HG03520 (cell line): ENCODE measurements at regions not wholly inside any gene's neighbourhood (a gene's known extent, or its start where the extent isn't known, plus 50 kb on each side); places are given as distances from the start of the nearest gene placed in this dataset.
A peak's percentile ranks its signal among the peaks of the same experiment; 100 is the strongest.

Source experiments
- ATAC-seq: cut with Tn5 transposase; IDR thresholded peaks from one replicate; pipeline ENCODE4 v1.9.1; 2021; ENCODE audit warnings: mild to moderate bottlenecking, moderate library complexity; ENCODE audit not compliant: unreplicated experiment

GRCh38 chr9:107881626-107882300, 392.2 kb upstream of the KLF4 start:
- no peak for ATAC-seq

- ATAC-seq: no peak
These were observed 388.9 kb upstream of the KLF4 start for GRCh38 chr9:107878462-107878861.

- ATAC-seq: peak; percentile 46
These were observed 386.0 kb upstream of the KLF4 start for GRCh38 chr9:107875571-107875980.

DNA sequence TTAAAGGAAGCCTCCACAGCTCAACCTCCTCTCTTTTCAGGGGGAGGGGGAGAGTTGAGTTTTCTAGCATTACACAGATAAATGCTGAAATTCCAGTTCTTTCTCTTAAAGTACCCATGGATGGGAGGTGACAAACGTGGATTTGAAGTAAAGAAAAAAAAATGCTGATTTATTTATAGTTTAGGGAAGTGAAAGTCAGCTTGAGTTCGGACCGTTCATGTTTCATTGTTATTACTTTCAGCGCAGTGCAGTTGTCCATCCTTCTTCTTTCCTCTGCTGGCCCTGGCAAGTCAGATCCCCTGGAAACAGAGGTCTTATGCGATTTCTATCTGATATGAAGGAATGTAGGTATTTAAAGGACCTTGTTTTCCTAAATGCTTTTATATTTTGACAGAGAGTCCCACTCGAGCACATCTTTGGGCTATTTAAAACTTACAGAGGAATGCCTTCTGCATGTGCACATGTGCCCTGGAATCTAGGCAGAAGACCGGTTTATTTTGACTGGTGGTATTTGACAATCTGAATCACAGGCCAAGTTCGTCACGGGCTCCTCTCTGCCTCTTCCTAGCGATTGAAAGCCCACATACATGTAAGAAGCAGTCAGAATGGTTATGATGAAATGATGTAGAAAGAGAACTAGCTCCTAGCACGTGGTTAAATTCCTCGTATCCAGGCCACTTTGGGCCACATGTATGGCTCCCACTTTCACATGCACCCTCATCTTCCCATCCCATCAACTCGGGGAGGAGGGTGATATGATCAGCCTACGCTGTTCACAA, 385.2 kb upstream of the KLF4 start:
- peak; percentile 66 for ATAC-seq

DNA sequence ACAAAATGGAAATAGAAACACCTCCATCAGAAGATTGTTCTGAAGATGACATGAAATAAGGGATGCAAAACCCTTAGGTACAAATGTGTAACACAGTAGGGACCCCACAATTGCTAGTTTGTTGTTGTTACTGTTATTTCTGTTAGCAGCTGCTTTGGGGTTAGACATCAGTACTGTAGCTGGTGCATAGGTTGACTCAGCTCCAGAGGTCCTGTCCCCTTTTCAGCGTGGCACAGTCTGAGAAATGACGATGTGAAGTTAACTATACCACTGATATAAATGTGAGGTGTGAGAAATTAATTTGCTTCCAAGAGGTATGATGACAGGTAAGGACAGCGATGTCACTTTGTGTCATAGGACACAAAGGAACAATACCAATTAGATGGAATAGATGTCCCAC, 384.6 kb upstream of the KLF4 start:
- peak; percentile 52 for ATAC-seq

GRCh38 chr9:107872457-107873192, 383.1 kb upstream of the KLF4 start:
- ATAC-seq: no peak

- ATAC-seq: no peak
These were observed 381.5 kb upstream of the KLF4 start for GRCh38 chr9:107870927-107871680.

- no peak for ATAC-seq
These were observed 380.7 kb upstream of the KLF4 start for GRCh38 chr9:107870221-107870620.

DNA sequence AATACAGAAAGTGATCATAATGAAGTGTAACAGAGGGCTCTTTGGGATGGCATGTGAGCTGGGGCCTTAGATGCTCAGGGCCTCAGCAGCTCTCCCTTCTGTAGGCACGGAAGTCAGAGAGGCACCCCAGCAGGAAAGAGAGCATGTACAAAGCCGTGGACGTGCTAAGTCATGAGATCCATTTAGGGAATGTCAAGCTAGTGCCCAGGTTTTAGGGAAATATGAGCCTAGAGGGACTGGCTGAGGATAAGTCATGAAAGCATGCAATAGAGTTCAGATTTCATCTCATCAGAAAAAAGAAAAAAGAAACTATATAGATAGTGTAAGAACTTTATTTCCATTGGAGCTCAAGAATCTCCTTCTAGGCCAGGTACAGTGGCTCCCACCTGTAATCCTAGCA, 379.5 kb upstream of the KLF4 start:
- no peak for ATAC-seq

DNA sequence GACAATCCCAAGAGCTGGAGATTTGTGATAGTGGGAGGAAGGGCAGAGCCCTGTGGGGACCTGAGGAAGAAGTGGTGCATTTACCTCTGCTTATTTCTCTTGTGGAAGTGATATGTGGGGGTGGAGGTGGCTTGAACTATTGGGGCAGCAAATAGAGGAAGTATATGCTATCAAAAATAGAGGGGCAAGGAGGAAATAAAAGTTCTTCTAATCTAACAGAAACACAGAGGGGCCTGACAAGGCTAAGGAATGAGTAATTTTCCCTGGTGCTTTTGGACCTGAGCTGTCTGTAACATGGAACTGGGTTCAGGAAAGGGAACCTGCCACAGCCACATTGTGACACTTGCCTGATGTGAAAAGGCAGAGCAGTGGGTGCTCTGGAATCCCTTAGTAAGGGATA, 378.6 kb upstream of the KLF4 start:
- no peak for ATAC-seq

GRCh38 chr9:107867738-107868137, 378.2 kb upstream of the KLF4 start:
- ATAC-seq: no peak

- ATAC-seq: no peak
These were observed 377.2 kb upstream of the KLF4 start for GRCh38 chr9:107866711-107867311.

- no peak for ATAC-seq
These were observed 373.8 kb upstream of the KLF4 start for GRCh38 chr9:107863396-107863795.

GRCh38 chr9:107862881-107863280, 373.3 kb upstream of the KLF4 start:
- no peak for ATAC-seq

DNA sequence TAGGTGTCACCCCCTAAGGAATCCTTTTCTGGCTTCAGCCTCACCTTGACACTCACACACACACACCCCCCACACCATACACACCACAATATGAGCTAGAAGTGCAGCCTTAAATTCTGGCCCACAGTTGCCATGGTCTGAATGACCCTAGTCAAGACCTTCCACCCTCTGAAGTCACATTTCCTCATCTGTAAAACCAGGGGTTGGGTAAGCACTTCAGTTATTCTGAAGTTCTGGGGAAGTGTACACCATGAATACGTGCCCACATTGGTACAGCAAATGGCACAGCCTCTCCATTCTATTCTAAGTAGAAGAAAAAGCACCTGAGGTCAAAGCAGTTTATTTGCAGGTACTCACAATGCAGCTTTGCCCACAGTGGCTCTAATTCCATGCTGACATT, 372.8 kb upstream of the KLF4 start:
- ATAC-seq: no peak

- ATAC-seq: no peak
These were observed 371.5 kb upstream of the KLF4 start for GRCh38 chr9:107861075-107861474.

DNA sequence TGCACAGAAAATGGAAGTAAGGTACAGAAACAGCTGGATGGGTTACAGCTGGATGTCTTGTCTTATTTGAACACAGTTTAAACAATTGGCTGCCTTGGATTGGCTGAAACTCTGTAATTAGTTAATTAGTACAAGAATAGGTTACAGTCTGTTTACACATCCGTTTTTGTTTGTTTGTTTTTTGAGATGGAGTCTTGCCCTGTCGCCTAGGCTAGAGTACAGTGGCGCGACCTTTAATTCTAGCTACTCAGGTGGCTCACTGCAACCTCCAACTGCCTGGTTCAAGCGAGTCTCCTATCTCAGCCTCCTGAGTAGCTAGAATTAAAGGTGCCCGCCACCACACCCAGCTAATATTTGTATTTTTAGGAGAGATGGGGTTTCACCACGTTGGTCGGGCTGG, 368.7 kb upstream of the KLF4 start:
- ATAC-seq: no peak

- ATAC-seq: no peak
These were observed 367.1 kb upstream of the KLF4 start for GRCh38 chr9:107856633-107857032.

DNA sequence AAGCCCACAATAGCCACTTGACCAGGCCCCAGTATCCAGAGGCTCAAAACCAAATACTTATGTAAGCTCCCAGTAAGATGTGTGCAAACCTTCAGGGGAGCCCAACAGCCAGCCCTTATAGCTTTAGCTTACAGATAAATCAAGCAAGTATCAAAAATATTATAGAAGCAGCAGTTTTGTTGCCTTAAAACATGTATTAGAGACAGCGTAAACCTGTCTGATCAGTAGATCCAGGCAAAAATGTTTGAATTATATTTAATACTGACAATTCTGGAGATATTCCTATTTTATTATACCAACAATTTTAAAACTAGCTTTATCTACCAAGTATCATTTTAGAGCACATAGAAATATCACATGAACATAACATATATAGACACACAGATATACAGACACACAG, 365.6 kb upstream of the KLF4 start:
- ATAC-seq: no peak

- ATAC-seq: no peak
These were observed 363.9 kb upstream of the KLF4 start for GRCh38 chr9:107853461-107853860.

- no peak for ATAC-seq
These were observed 363.3 kb upstream of the KLF4 start for GRCh38 chr9:107852891-107853290.
